ENCODE measurements at regions not wholly inside any gene's neighbourhood (a gene's known extent, or its start where the extent isn't known, plus 50 kb on each side); places are given as distances from the start of the nearest gene placed in this dataset.

DNA sequence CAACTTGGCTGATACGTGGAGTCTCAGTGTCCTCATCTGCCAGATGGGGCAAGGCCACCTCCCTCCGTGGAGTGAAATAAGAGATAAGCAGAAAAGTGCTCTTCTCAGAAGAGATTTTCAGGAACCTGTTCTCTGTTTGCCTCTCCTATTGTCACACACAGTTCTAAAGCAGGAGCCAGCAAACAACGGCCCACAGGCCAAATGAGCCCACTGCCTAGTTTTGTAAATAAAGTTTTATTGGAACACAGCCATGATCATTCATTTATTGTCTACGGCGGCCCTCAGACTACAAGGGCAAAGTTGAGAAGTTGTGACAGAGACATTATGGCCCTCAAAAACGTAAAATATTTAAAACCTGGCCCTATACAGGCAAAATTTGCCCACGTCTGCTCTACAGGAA, 256.8 kb upstream of the IGF1R start:
- H3K4me3 ChIP-seq (ENCODE audit: low read length, poor library complexity, severe bottlenecking): no peak overlapping the region
- H3K4me1 ChIP-seq (ENCODE audit: insufficient read depth, low read length, poor library complexity, severe bottlenecking): no peaks in the 10 kb centered on the region
- TF ChIP-seq EZH2phosphoT487 (IDR thresholded peaks at IDR 0.05; ENCODE audit: borderline replicate concordance) (no peak), CTCF (conservative IDR thresholded peaks at IDR 0.05; ENCODE audit: low read length) (no peak)
- H3K4me2 ChIP-seq (ENCODE audit: low read depth, low read length, poor library complexity, severe bottlenecking): no peak overlapping the region
- no peaks in the 10 kb centered on the region for H3K79me2 ChIP-seq (ENCODE audit: insufficient read depth, low read length)
- no peaks in the 10 kb centered on the region for H4K20me1 ChIP-seq (ENCODE audit: insufficient read depth, low read length, poor library complexity, severe bottlenecking)
- no peaks in the 10 kb centered on the region for H3F3A ChIP-seq (ENCODE audit: low read depth)
- H3K9me2 ChIP-seq (replicated peaks; ENCODE audit: low read depth, low read length): no peaks in the 10 kb centered on the region
- H3K27me3 ChIP-seq (ENCODE audit: insufficient read depth, low read length, poor library complexity, severe bottlenecking): no peaks in the 10 kb centered on the region
- no peak overlapping the region for H3K9ac ChIP-seq (ENCODE audit: low read depth, low read length, poor library complexity, severe bottlenecking)
- no peaks in the 10 kb centered on the region for H3K9me3 ChIP-seq (ENCODE audit: insufficient read depth, low read depth, low read length)
- H3K36me3 ChIP-seq (ENCODE audit: insufficient read depth, low read length): no peaks in the 10 kb centered on the region
- no peak overlapping the region for H2AFZ ChIP-seq (ENCODE audit: low read length)

DNA sequence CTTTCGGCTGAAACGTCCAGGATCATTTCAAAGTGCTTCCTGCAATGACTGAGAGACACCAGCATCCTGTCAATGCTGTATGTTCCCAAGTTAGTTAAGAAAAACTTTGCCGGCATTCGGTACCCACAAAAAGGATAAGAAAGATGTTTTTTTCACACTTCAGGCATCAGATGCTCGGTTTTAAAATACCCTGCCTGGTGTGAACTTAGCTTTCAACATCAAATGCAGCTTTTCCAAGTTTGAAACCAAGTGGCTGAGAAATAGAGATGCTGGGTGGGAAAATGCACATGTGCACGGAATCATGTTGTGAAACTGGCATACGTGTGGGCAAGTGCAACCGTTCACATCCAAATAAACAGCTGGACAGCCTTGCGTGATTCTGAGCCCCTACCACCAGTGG, 254.9 kb upstream of the IGF1R start:
- H3K4me1 ChIP-seq (ENCODE audit: insufficient read depth, low read length, poor library complexity, severe bottlenecking): no peaks in the 10 kb centered on the region
- no peaks in the 10 kb centered on the region for H3K36me3 ChIP-seq (ENCODE audit: insufficient read depth, low read length)
- no peak for TF ChIP-seq EZH2phosphoT487 (IDR thresholded peaks at IDR 0.05; ENCODE audit: borderline replicate concordance)
- no peak for TF ChIP-seq CTCF (conservative IDR thresholded peaks at IDR 0.05; ENCODE audit: low read length)
- H2AFZ ChIP-seq (ENCODE audit: low read length): no peak overlapping the region
- no peaks in the 10 kb centered on the region for H3K79me2 ChIP-seq (ENCODE audit: insufficient read depth, low read length)
- no peaks in the 10 kb centered on the region for H3K27me3 ChIP-seq (ENCODE audit: insufficient read depth, low read length, poor library complexity, severe bottlenecking)
- no peaks in the 10 kb centered on the region for H4K20me1 ChIP-seq (ENCODE audit: insufficient read depth, low read length, poor library complexity, severe bottlenecking)
- H3K9ac ChIP-seq (ENCODE audit: low read depth, low read length, poor library complexity, severe bottlenecking): no peak overlapping the region
- H3F3A ChIP-seq (ENCODE audit: low read depth): no peaks in the 10 kb centered on the region
- no peak overlapping the region for H3K4me3 ChIP-seq (ENCODE audit: low read length, poor library complexity, severe bottlenecking)
- no peaks in the 10 kb centered on the region for H3K9me2 ChIP-seq (replicated peaks; ENCODE audit: low read depth, low read length)
- H3K9me3 ChIP-seq (ENCODE audit: insufficient read depth, low read depth, low read length): no peaks in the 10 kb centered on the region
- no peak overlapping the region for H3K4me2 ChIP-seq (ENCODE audit: low read depth, low read length, poor library complexity, severe bottlenecking)

GRCh38 chr15:98394546-98394945, 253.8 kb upstream of the IGF1R start:
- TF ChIP-seq EZH2phosphoT487 (IDR thresholded peaks at IDR 0.05; ENCODE audit: borderline replicate concordance) (no peak), CTCF (conservative IDR thresholded peaks at IDR 0.05; ENCODE audit: low read length) (no peak)
- Histone ChIP-seq H3K27me3 (ENCODE audit: insufficient read depth, low read length, poor library complexity, severe bottlenecking) (no peaks in the 10 kb centered on the region), H3K4me2 (ENCODE audit: low read depth, low read length, poor library complexity, severe bottlenecking) (no peak overlapping the region), H3K4me3 (ENCODE audit: low read length, poor library complexity, severe bottlenecking) (no peak overlapping the region), H3K9me3 (ENCODE audit: insufficient read depth, low read depth, low read length) (no peaks in the 10 kb centered on the region), H3K4me1 (ENCODE audit: insufficient read depth, low read length, poor library complexity, severe bottlenecking) (no peaks in the 10 kb centered on the region), H3K79me2 (ENCODE audit: insufficient read depth, low read length) (no peaks in the 10 kb centered on the region), H4K20me1 (ENCODE audit: insufficient read depth, low read length, poor library complexity, severe bottlenecking) (no peaks in the 10 kb centered on the region), H3F3A (ENCODE audit: low read depth) (no peaks in the 10 kb centered on the region), H3K9me2 (replicated peaks; ENCODE audit: low read depth, low read length) (no peaks in the 10 kb centered on the region), H3K9ac (ENCODE audit: low read depth, low read length, poor library complexity, severe bottlenecking) (no peak overlapping the region), H3K36me3 (ENCODE audit: insufficient read depth, low read length) (no peaks in the 10 kb centered on the region), H2AFZ (ENCODE audit: low read length) (no peak overlapping the region)

Data from Loucy (cell line).